Chondrocyte (in vitro differentiated cells): ENCODE measurements at regions not wholly inside any gene's neighbourhood (a gene's known extent, or its start where the extent isn't known, plus 50 kb on each side); places are given as distances from the start of the nearest gene placed in this dataset.

ENCODE experiments used
- DNase-seq: peaks from one replicate; pipeline ENCODE4 v3.0.0; 2021; ENCODE audit warnings: mixed read lengths, low spot score
- H3K27ac Mint-ChIP-seq: one replicate; pipeline ENCODE4 v1.8.0; 2021; ENCODE audit warnings: mild to moderate bottlenecking, moderate library complexity, mixed read lengths; ENCODE audit not compliant: unreplicated experiment
- H3K27me3 Mint-ChIP-seq: 2 replicates; pipeline ENCODE4 v1.8.0; 2021; ENCODE audit warnings: low read depth, mixed read lengths
- H3K36me3 Mint-ChIP-seq: 2 replicates; pipeline ENCODE4 v1.8.0; 2021; ENCODE audit warnings: low read depth, mixed read lengths
- H3K4me1 Mint-ChIP-seq: 2 replicates; pipeline ENCODE4 v1.8.0; 2021; ENCODE audit warnings: low read depth, mild to moderate bottlenecking, mixed read lengths
- H3K4me3 Mint-ChIP-seq: one replicate; pipeline ENCODE4 v1.8.0; 2021; ENCODE audit warnings: mild to moderate bottlenecking, moderate library complexity, mixed read lengths; ENCODE audit not compliant: unreplicated experiment
- H3K9me3 Mint-ChIP-seq: 2 replicates; pipeline ENCODE4 v1.8.0; 2021; ENCODE audit warnings: low read depth, mixed read lengths
- TF ChIP-seq, protein P1 (sequence below): fragments of 200-600 bp; sonication (generic); IDR thresholded peaks from 2 replicates; pipeline ENCODE4 v1.5.0; 2021; ENCODE audit warnings: antibody characterized with exemption, mild to moderate bottlenecking, moderate library complexity

DNA sequence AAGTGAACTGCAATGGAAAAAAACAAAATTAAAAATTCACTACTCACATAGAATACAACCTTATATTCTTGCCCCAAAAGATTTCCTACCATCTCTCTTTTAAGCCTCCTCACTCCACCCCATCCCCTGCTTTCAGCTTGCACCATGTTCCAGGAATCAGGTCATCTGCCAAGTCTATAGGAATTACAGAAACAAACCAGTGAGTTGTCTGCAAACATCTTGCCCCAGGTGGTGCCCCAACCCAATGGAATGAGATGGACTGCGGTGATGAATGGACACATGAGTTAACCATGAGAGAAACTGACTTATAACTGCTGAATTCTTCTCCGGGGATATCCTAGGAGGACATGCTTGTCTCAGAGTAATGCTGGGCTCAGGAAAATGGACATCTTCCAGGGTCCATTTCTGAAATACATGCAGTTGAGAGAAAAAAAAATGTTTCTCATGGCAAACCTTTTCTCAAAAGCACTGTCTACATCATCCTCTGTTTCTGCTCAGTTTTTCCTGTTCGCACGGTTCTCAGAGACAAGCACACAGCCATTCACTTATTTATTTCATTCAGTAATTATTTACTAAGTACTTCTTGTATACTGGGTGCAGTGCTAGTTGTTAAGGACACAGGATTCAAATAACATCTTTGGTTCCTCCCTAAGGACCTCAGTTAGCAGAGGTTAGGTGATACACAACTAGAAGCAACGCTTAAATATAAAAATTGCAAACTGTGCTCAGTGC lies 350.0 kb downstream of the RND3 start:
- Mint-ChIP-seq H3K27ac (no peak overlapping the region), H3K27me3 (no peaks in the 10 kb centered on the region), H3K4me3 (no peak overlapping the region), H3K4me1 (peaks cover 50% of the 10 kb centered on the region), H3K36me3 (no peaks in the 10 kb centered on the region), H3K9me3 (no peaks in the 10 kb centered on the region)
- no peak for DNase-seq
- TF ChIP-seq, protein P1, sequence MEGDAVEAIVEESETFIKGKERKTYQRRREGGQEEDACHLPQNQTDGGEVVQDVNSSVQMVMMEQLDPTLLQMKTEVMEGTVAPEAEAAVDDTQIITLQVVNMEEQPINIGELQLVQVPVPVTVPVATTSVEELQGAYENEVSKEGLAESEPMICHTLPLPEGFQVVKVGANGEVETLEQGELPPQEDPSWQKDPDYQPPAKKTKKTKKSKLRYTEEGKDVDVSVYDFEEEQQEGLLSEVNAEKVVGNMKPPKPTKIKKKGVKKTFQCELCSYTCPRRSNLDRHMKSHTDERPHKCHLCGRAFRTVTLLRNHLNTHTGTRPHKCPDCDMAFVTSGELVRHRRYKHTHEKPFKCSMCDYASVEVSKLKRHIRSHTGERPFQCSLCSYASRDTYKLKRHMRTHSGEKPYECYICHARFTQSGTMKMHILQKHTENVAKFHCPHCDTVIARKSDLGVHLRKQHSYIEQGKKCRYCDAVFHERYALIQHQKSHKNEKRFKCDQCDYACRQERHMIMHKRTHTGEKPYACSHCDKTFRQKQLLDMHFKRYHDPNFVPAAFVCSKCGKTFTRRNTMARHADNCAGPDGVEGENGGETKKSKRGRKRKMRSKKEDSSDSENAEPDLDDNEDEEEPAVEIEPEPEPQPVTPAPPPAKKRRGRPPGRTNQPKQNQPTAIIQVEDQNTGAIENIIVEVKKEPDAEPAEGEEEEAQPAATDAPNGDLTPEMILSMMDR, result no peak

GRCh38 chr2:150136893-150137292 lies 350.6 kb downstream of the RND3 start:
- H3K27ac Mint-ChIP-seq, result no peak overlapping the region
- DNase-seq, result no peak
- no peak overlapping the region for H3K4me3 Mint-ChIP-seq
- peaks cover 46% of the 10 kb centered on the region for H3K4me1 Mint-ChIP-seq
- TF ChIP-seq, protein P1, result peak; percentile 2
- no peaks in the 10 kb centered on the region for H3K36me3 Mint-ChIP-seq
- no peaks in the 10 kb centered on the region for H3K27me3 Mint-ChIP-seq
- H3K9me3 Mint-ChIP-seq, result no peaks in the 10 kb centered on the region

DNA sequence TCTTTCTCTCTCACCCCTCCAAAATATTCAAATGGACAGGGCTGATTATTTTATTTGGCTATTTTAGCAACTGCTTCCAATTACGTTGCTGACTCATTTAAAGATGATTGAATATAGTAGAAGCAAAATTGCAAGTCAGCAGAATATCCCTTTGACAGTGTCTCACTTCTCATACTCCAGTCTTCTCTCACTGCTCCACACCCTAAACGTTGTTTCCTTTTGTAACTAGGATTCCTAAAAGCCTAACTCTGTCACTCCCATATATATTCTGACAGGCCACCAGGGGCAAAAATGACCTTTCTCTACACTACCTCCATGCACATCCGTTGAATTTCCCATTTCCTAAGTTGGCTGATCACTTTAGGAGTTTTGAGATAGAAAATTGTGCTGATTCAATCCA lies 351.1 kb downstream of the RND3 start:
- H3K4me1 Mint-ChIP-seq, result peaks cover 42% of the 10 kb centered on the region
- H3K4me3 Mint-ChIP-seq, result no peak overlapping the region
- no peak overlapping the region for H3K27ac Mint-ChIP-seq

GRCh38 chr2:150135223-150135883 lies 352.1 kb downstream of the RND3 start:
- Mint-ChIP-seq H3K9me3 (no peaks in the 10 kb centered on the region), H3K4me1 (peaks cover 32% of the 10 kb centered on the region), H3K4me3 (no peak overlapping the region), H3K27me3 (no peaks in the 10 kb centered on the region), H3K36me3 (no peaks in the 10 kb centered on the region), H3K27ac (no peak overlapping the region)
- DNase-seq, result no peak
- TF ChIP-seq, protein P1, result no peak

More for the DNA sequence above, 351.1 kb downstream of the RND3 start:
- no peak for DNase-seq
- Mint-ChIP-seq H3K36me3 (no peaks in the 10 kb centered on the region), H3K9me3 (no peaks in the 10 kb centered on the region), H3K27me3 (no peaks in the 10 kb centered on the region)
- TF ChIP-seq, protein P1, result peak; percentile 29

GRCh38 chr2:150134223-150134857 lies 353.1 kb downstream of the RND3 start:
- DNase-seq, result no peak
- Mint-ChIP-seq H3K27me3 (no peaks in the 10 kb centered on the region), H3K4me1 (peaks cover 32% of the 10 kb centered on the region), H3K36me3 (no peaks in the 10 kb centered on the region), H3K9me3 (no peaks in the 10 kb centered on the region), H3K27ac (no peak overlapping the region), H3K4me3 (no peak overlapping the region)
- TF ChIP-seq, protein P1, result no peak
